Fibroblast of lung (primary cell): ENCODE measurements at regions not wholly inside any gene's neighbourhood (a gene's known extent, or its start where the extent isn't known, plus 50 kb on each side); places are given as distances from the start of the nearest gene placed in this dataset.
"Not testable (repeated sequence)": the region's sequence is repeated elsewhere in the genome, so short reads cannot be mapped to it uniquely, and the experiment has no call there.

ENCODE experiments used
- DNase-seq, 2 donors: peaks; one replicate each; pipeline versions ENCODE4 v3.0.0 to v3.0.0-alpha.2; 2010; ENCODE audit warnings: low read depth in 2 of 2
- H2AFZ ChIP-seq: 2 replicates; pipeline ENCODE4 v1.5.1; 2012; ENCODE audit warnings: low read length, control low read depth, inconsistent platforms
- H3K27ac ChIP-seq: 2 replicates; pipeline ENCODE4 v1.5.1; 2011; ENCODE audit warnings: low read length, control low read depth; ENCODE audit not compliant: insufficient read depth
- H3K27me3 ChIP-seq: 2 replicates; pipeline ENCODE4 v1.5.1; 2011; ENCODE audit warnings: mild to moderate bottlenecking, low read length; ENCODE audit not compliant: control insufficient read depth, insufficient read depth
- H3K36me3 ChIP-seq: 2 replicates; pipeline ENCODE4 v1.5.1; 2011; ENCODE audit warnings: low read length; ENCODE audit not compliant: control insufficient read depth, insufficient read depth
- H3K4me1 ChIP-seq: 2 replicates; pipeline ENCODE4 v1.5.1; 2011; ENCODE audit warnings: low read length; ENCODE audit not compliant: control insufficient read depth, insufficient read depth; ENCODE audit errors: extremely low read depth
- H3K4me2 ChIP-seq: 2 replicates; pipeline ENCODE4 v1.5.1; 2011; ENCODE audit warnings: low read length, control low read depth; ENCODE audit not compliant: insufficient read depth; ENCODE audit errors: extremely low read depth
- H3K4me3 ChIP-seq, 4 experiments: fragments of 200-600 bp in 1 of 4; sonication (generic) in 1 of 4; replicated peaks in 1 of 4; 2 replicates each; pipeline ENCODE4 v1.5.1; 2011 to 2016; ENCODE audit warnings: low read length in 4 of 4, low read depth in 3 of 4, mild to moderate bottlenecking in 3 of 4, control low read depth in 2 of 4, inconsistent platforms in 1 of 4, mixed read lengths in 1 of 4; ENCODE audit not compliant: insufficient read depth in 1 of 4; ENCODE audit errors: control extremely low read depth in 1 of 4
- H3K79me2 ChIP-seq: 2 replicates; pipeline ENCODE4 v1.5.1; 2012; ENCODE audit warnings: mild to moderate bottlenecking, low read length, inconsistent platforms; ENCODE audit not compliant: control insufficient read depth, insufficient read depth
- H3K9ac ChIP-seq: 2 replicates; pipeline ENCODE4 v1.5.1; 2011; ENCODE audit warnings: mild to moderate bottlenecking, low read length, control low read depth; ENCODE audit not compliant: insufficient read depth
- H3K9me3 ChIP-seq: 2 replicates; pipeline ENCODE4 v1.5.1; 2012; ENCODE audit warnings: low read depth, low read length; ENCODE audit not compliant: control insufficient read depth, insufficient read depth
- H4K20me1 ChIP-seq: 2 replicates; pipeline ENCODE4 v1.5.1; 2011; ENCODE audit warnings: low read length; ENCODE audit not compliant: control insufficient read depth, insufficient read depth; ENCODE audit errors: extremely low read depth
- CTCF ChIP-seq, 2 donors: IDR thresholded peaks in 1 of 2; conservative IDR thresholded peaks in 1 of 2; 1 replicate in 1 of 2; 2 replicates in 1 of 2; pipeline ENCODE4 v1.5.1; 2011 to 2012; ENCODE audit warnings: low read length in 2 of 2, control low read depth in 1 of 2, inconsistent platforms in 1 of 2, low read depth in 1 of 2, mild to moderate bottlenecking in 1 of 2
- EZH2 ChIP-seq: IDR thresholded peaks from 2 replicates; pipeline ENCODE4 v1.5.1; 2012; ENCODE audit warnings: low read length, control low read depth, mild to moderate bottlenecking; ENCODE audit errors: missing control alignments

GRCh38 chr2:175805442-175806124 is 196.5 kb downstream of the LNPK start:
- DNase-seq, result no peak
- Histone ChIP-seq H3K4me1 (no peaks in the 10 kb centered on the region), H3K4me2 (no peak overlapping the region), H3K9me3 (no peaks in the 10 kb centered on the region), H3K4me3 (no peak overlapping the region), H3K27me3 (no peaks in the 10 kb centered on the region), H2AFZ (no peak overlapping the region), H3K27ac (no peak overlapping the region), H3K9ac (no peak overlapping the region), H3K36me3 (no peaks in the 10 kb centered on the region), H4K20me1 (no peaks in the 10 kb centered on the region), H3K79me2 (no peaks in the 10 kb centered on the region)
- TF ChIP-seq EZH2, result no peak
- TF ChIP-seq CTCF (conservative IDR thresholded peaks at IDR 0.05 in 1 of 2, IDR thresholded peaks at IDR 0.05 in 1 of 2; ENCODE audit: low read depth in 1 of 2, low read length in 2 of 2), result no peak

- no peak for DNase-seq
These were observed 197.9 kb downstream of the LNPK start for GRCh38 chr2:175804122-175804521.

GRCh38 chr2:175796422-175796821 is 205.6 kb downstream of the LNPK start:
- not testable (repeated sequence) for H4K20me1 ChIP-seq, H2AFZ ChIP-seq, DNase-seq, H3K4me2 ChIP-seq, H3K4me3 ChIP-seq, H3K4me1 ChIP-seq, H3K79me2 ChIP-seq, H3K36me3 ChIP-seq, H3K27me3 ChIP-seq, H3K9me3 ChIP-seq, H3K9ac ChIP-seq, H3K27ac ChIP-seq

More at GRCh38 chr2:175804122-175804521, 197.9 kb downstream of the LNPK start:
- H3K9ac ChIP-seq, result no peak overlapping the region
- H3K9me3 ChIP-seq, result no peaks in the 10 kb centered on the region
- no peaks in the 10 kb centered on the region for H4K20me1 ChIP-seq
- H3K79me2 ChIP-seq, result no peaks in the 10 kb centered on the region
- no peak overlapping the region for H3K4me3 ChIP-seq
- H3K36me3 ChIP-seq, result no peaks in the 10 kb centered on the region
- H3K27ac ChIP-seq, result no peak overlapping the region
- H2AFZ ChIP-seq, result no peak overlapping the region
- no peaks in the 10 kb centered on the region for H3K27me3 ChIP-seq
- no peak overlapping the region for H3K4me2 ChIP-seq
- no peaks in the 10 kb centered on the region for H3K4me1 ChIP-seq
- TF ChIP-seq CTCF (conservative IDR thresholded peaks at IDR 0.05 in 1 of 2, IDR thresholded peaks at IDR 0.05 in 1 of 2; ENCODE audit: low read depth in 1 of 2, low read length in 2 of 2) (no peak), EZH2 (no peak)
